Nephron (organoid): ENCODE measurements at regions not wholly inside any gene's neighbourhood (a gene's known extent, or its start where the extent isn't known, plus 50 kb on each side); places are given as distances from the start of the nearest gene placed in this dataset.

Source experiments
- H3K27ac Mint-ChIP-seq, 3 experiments: 2 replicates each; pipeline ENCODE4 v1.8.0; 2020; ENCODE audit warnings: mixed read lengths in 3 of 3, mild to moderate bottlenecking in 2 of 3, moderate library complexity in 1 of 3
- H3K27me3 Mint-ChIP-seq: 2 replicates; pipeline ENCODE4 v1.8.0; 2021; ENCODE audit warnings: low read depth, mild to moderate bottlenecking, moderate library complexity, mixed read lengths
- H3K36me3 Mint-ChIP-seq: 2 replicates; pipeline ENCODE4 v1.8.0; 2020; ENCODE audit warnings: low read depth, mixed read lengths
- H3K4me1 Mint-ChIP-seq: 2 replicates; pipeline ENCODE4 v1.8.0; 2020; ENCODE audit warnings: mixed read lengths
- H3K4me3 Mint-ChIP-seq, 3 experiments: 2 replicates each; pipeline ENCODE4 v1.8.0; 2020; ENCODE audit warnings: mild to moderate bottlenecking in 3 of 3, mixed read lengths in 3 of 3, moderate library complexity in 2 of 3
- H3K9me3 Mint-ChIP-seq: 2 replicates; pipeline ENCODE4 v1.8.0; 2020; ENCODE audit warnings: mixed read lengths
- TF ChIP-seq, protein P1 (sequence below), 3 experiments: fragments of 200-600 bp; sonication (generic); IDR thresholded peaks; one replicate each; pipeline ENCODE4 v1.5.0; 2021; ENCODE audit warnings: antibody characterized with exemption in 3 of 3; ENCODE audit not compliant: unreplicated experiment in 3 of 3

DNA sequence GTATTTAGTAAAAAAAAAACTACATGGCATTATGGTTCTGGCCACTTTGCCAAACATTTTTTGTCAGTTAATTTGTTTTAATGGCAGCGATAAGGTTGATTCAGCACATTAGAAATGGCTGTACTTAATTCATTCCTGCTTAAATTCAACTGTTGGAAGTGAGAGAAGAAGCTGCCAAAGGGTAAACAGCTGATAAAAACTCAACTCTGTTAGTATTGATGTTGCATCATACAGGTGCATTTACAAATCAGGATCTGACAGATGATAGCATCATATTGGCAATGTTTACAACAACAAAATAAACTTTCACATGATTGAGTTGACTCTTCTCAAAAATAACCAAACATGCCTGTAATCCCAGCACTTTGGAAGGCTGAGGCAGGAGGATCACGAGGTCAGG is 444.3 kb downstream of the IPMK start:
- Mint-ChIP-seq H3K9me3 (no peaks in the 10 kb centered on the region), H3K4me1 (no peaks in the 10 kb centered on the region), H3K4me3 (no peak overlapping the region), H3K27ac (no peak overlapping the region), H3K36me3 (no peaks in the 10 kb centered on the region), H3K27me3 (no peaks in the 10 kb centered on the region)
- TF ChIP-seq, protein P1, sequence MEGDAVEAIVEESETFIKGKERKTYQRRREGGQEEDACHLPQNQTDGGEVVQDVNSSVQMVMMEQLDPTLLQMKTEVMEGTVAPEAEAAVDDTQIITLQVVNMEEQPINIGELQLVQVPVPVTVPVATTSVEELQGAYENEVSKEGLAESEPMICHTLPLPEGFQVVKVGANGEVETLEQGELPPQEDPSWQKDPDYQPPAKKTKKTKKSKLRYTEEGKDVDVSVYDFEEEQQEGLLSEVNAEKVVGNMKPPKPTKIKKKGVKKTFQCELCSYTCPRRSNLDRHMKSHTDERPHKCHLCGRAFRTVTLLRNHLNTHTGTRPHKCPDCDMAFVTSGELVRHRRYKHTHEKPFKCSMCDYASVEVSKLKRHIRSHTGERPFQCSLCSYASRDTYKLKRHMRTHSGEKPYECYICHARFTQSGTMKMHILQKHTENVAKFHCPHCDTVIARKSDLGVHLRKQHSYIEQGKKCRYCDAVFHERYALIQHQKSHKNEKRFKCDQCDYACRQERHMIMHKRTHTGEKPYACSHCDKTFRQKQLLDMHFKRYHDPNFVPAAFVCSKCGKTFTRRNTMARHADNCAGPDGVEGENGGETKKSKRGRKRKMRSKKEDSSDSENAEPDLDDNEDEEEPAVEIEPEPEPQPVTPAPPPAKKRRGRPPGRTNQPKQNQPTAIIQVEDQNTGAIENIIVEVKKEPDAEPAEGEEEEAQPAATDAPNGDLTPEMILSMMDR (IDR thresholded peaks at IDR 0.05; ENCODE audit: unreplicated experiment in 3 of 3) = no peak

- Mint-ChIP-seq H3K27ac (no peak overlapping the region), H3K36me3 (no peaks in the 10 kb centered on the region), H3K9me3 (no peaks in the 10 kb centered on the region), H3K4me1 (no peaks in the 10 kb centered on the region), H3K27me3 (no peaks in the 10 kb centered on the region), H3K4me3 (no peak overlapping the region)
- TF ChIP-seq, protein P1 (IDR thresholded peaks at IDR 0.05; ENCODE audit: unreplicated experiment in 3 of 3) = no peak
Measured at GRCh38 chr10:57822965-57823364, 444.7 kb downstream of the IPMK start.

GRCh38 chr10:57818522-57818921 is 449.2 kb downstream of the IPMK start:
- Mint-ChIP-seq H3K36me3 (no peaks in the 10 kb centered on the region), H3K9me3 (no peaks in the 10 kb centered on the region), H3K4me1 (no peaks in the 10 kb centered on the region), H3K27ac (no peak overlapping the region), H3K27me3 (no peaks in the 10 kb centered on the region), H3K4me3 (no peak overlapping the region)
- TF ChIP-seq, protein P1 (IDR thresholded peaks at IDR 0.05; ENCODE audit: unreplicated experiment in 3 of 3) = no peak

DNA sequence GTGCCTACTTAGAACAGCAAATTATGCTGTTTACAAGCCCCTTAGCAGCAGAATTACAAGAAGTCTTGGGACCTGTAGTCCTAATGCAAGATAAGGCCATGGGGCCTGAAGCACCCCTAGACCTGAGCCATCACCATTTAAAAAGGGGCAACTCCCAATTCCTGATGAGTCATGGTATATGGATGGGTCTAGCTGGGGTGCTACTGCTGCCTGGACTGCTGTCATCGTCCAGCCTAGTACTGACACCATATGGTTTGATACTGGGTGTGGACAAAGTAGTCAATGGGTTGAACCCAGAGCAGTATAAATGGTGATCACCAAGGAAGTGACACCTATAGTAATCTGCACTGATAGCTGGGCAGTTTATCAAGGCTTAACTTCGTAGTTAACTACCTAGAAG is 450.0 kb downstream of the IPMK start:
- no peak overlapping the region for H3K4me3 Mint-ChIP-seq
- TF ChIP-seq, protein P1 (IDR thresholded peaks at IDR 0.05; ENCODE audit: unreplicated experiment in 3 of 3) = no peak
- H3K27ac Mint-ChIP-seq = no peak overlapping the region
- no peaks in the 10 kb centered on the region for H3K36me3 Mint-ChIP-seq
- no peaks in the 10 kb centered on the region for H3K4me1 Mint-ChIP-seq
- no peaks in the 10 kb centered on the region for H3K9me3 Mint-ChIP-seq
- H3K27me3 Mint-ChIP-seq = no peaks in the 10 kb centered on the region

- Mint-ChIP-seq H3K4me3 (no peak overlapping the region), H3K36me3 (no peaks in the 10 kb centered on the region), H3K9me3 (no peaks in the 10 kb centered on the region), H3K4me1 (no peaks in the 10 kb centered on the region), H3K27me3 (no peaks in the 10 kb centered on the region), H3K27ac (no peak overlapping the region)
- TF ChIP-seq, protein P1 (IDR thresholded peaks at IDR 0.05; ENCODE audit: unreplicated experiment in 3 of 3) = no peak
Measured at GRCh38 chr10:57815949-57816348, 451.7 kb downstream of the IPMK start.

GRCh38 chr10:57809961-57810360 is 457.7 kb downstream of the IPMK start:
- no peaks in the 10 kb centered on the region for H3K9me3 Mint-ChIP-seq
- H3K27ac Mint-ChIP-seq = no peak overlapping the region
- no peaks in the 10 kb centered on the region for H3K36me3 Mint-ChIP-seq
- TF ChIP-seq, protein P1 (IDR thresholded peaks at IDR 0.05; ENCODE audit: unreplicated experiment in 3 of 3) = no peak
- no peak overlapping the region for H3K4me3 Mint-ChIP-seq
- H3K27me3 Mint-ChIP-seq = no peaks in the 10 kb centered on the region
- H3K4me1 Mint-ChIP-seq = no peaks in the 10 kb centered on the region
